Fibroblast of skin of left quadriceps (primary cell): ENCODE measurements at regions not wholly inside any gene's neighbourhood (a gene's known extent, or its start where the extent isn't known, plus 50 kb on each side); places are given as distances from the start of the nearest gene placed in this dataset.
"Not testable (repeated sequence)": the region's sequence is repeated elsewhere in the genome, so short reads cannot be mapped to it uniquely, and the experiment has no call there.

Source experiments
- DNase-seq, 2 experiments: peaks; one replicate each; pipeline ENCODE4 v3.0.0-alpha.2; 2013; ENCODE audit warnings: low read depth in 2 of 2

DNA sequence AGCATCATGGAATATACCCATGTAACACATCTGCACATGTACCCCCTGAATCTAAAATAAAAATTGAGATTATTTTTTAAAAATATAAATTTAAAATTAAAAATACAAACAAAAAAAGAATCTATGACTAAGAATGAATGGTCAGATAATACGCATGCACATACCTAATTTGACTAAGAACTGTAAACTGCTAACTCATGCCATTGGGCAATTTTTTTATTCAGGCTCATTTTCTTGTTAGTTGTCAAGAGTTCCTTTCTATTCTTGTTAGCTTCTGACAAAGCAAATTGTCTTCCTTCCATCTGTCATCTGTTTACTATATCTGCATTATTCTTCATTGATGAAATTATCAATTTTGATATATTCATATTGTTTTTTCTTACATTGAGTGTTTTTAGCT lies 69.5 kb upstream of the HAND1 start:
- no peak for DNase-seq

DNA sequence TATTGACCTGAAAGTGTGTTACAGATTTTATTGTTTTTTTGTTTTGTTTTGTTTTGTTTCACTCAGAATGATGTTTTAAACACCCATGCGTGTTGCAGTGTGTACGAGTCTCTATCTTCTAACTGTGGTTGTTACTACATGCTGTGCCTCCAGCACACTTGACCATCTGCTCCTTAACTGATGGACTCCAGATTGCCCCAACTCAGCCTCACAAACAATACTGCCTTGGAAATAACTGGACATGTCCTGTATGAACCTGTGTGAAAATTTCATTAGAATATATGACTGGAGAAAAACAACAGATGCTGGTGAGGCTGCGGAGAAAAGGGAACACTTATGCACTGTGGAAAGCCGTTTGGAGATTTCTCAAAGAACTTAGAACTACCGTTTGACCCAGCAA lies 68.7 kb upstream of the HAND1 start:
- no peak for DNase-seq

DNA sequence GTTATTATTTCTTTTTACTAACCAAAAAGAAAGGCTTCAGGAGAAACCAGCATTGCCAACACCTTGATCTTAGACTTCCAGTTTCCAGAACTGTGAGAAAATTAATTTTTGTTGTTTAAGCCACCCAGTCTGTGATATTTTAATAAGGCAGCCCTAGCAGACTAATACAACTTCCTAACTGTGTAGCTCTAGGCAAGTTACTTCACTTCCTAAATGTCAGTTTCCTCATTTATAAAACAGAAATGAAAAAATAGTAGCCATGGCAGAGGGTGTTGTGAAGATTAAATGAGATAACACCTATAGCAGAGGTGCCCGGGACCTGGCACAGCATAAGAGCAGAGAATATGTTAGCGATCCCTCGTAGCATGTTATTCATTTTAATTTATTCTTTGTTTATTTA lies 66.6 kb upstream of the HAND1 start:
- no peak for DNase-seq

DNA sequence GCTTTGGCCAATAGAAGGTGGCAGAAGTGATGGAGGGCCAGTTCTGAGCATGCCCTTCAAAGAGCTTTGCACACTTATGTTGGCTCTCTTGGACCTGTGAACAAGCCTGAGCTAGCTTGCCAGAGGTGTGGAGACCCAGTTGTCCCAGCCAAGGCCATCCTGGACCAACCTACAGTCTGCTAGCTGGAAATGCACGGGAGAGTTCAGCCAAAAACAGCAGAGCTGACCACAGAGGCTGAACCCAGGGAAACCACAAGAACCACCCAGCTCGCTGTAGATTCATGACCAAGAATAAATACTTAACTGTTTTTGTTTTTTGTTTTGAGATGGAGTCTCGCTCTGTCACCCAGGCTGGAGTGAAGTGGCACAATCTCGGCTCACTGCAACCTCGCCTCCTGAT lies 65.4 kb upstream of the HAND1 start:
- no peak for DNase-seq

DNA sequence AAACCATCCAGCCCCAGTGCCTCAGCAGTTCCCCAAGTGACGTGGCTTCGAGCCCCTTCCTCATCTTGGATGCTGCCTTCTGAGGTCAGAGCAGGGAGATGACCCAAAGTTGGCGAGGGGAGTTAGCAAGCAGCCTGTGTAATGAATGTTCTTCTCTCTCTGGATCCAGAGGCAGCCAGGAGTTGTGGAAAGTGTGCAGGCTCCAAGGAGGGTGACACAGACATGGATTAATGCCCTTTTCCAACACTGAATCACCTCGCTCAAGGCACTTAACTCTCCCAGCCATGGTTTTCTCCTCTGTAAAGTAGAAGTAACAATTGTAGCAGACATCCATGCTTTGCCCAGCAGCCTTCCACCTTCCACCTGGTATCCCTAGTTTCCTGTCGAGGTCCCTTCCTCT lies 64.6 kb upstream of the HAND1 start:
- no peak for DNase-seq

DNA sequence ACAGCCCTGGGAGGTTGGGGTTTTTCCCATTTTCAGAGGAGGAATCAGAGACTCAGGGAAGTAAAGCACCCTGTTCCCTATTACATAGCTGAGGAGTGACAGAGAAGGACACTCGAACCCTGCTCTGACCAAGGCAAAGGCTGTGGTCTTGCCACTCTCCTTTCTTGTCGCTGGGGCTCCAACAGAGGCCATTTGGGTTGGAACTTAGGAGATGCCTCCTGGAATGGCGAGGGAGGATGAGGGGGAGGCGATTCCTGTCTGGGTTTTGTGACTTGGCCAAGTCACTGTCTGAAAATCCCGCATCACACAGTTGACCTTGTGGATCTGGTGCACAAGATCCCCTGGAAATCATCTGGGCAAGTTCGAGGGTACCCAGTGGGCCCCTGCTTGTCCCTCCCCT lies 64.0 kb upstream of the HAND1 start:
- DNase-seq: no peak

DNA sequence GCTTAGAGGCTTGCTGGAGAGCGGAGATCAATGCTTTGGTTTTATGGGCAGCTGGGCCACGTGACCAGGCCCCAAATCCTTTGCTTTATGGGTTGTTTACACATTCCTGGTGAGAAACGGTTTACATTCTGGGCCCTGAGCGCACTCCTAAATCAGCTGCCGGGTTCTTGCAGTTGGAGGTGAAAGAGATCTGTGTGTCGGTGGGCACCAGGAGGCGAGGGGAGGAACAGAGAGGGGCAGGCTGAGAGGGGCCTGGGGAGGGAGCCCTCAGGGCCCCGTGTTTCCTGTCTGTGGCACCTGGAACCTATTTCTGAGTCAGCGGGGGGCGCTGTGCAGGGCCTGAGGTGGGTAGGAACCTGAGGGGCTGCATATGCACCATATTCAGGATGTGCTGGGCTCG lies 63.5 kb upstream of the HAND1 start:
- DNase-seq: no peak

DNA sequence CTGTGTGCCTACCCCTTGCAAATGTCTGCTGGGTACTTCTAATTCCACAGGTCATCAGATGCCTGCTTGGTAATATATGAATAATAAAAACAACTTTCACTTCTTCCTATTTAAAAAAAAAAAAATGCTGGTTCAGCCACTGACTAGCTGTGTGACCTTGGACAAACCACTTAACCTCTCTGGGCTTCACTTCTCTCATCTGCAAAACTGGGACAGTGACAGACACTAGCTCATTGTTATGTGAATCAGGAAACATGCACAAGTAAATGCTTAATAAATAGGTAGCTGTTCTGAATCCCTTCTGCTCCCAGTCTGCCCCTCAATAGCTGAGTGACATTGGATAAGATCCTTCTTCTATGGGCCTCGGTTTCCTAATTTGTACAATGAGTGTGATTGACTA lies 62.6 kb upstream of the HAND1 start:
- DNase-seq: no peak

DNA sequence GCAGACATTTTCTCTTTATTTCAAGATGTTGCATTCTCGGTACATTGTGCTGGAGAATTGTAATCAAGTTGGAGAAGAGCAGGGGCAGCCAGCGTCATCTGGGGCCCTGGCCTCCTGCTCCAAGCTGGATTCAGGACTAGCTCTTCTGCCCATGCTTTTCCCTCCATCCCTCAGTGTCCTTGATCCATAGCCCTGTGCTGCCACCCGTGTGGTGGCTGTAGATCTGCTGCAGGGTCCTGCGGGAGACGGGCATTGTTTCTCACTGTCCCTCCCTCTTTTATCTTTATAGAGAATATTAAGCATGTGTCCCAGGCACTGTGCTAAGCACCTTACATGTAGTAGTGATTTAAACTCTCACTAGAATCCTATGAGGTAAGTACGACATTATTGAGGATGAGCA lies 60.5 kb upstream of the HAND1 start:
- DNase-seq: no peak

DNA sequence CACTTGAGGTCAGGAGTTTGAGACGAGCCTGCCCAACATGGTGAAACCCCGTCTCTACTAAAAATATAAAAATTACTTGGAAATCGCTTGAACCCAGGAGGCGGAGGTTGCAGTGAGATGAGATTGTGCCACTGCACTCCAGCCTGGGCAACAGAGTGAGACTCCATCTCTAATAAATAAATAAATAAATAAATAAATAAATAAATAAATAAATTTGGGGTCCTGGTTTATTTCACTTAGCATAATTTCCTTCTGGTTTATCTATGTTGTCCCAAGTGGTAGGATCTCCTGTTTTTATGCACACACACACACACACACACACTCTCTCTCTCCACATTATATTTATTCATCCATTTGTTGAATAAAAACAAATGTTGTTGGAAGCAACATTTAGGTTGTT lies 58.4 kb upstream of the HAND1 start:
- DNase-seq: not testable (repeated sequence)

DNA sequence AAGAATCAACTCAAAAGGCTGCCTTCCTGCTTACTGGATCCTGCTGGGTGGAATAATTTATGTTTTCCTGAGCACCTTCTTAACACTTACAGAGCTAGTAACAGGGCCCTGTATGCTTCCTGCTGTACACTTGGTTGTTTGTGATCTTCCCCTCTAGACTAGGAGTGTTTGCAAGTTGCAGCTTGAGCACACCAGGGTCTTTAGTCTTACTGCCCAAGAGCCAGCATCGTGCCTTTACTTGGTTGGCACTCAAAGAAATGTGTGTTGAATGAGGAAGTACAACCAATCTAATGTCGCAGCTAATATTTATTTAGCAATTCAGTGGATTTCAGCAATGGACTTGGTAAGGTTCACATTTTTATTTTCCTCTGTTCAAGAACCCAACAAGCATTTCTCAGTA lies 57.5 kb upstream of the HAND1 start:
- DNase-seq: no peak

DNA sequence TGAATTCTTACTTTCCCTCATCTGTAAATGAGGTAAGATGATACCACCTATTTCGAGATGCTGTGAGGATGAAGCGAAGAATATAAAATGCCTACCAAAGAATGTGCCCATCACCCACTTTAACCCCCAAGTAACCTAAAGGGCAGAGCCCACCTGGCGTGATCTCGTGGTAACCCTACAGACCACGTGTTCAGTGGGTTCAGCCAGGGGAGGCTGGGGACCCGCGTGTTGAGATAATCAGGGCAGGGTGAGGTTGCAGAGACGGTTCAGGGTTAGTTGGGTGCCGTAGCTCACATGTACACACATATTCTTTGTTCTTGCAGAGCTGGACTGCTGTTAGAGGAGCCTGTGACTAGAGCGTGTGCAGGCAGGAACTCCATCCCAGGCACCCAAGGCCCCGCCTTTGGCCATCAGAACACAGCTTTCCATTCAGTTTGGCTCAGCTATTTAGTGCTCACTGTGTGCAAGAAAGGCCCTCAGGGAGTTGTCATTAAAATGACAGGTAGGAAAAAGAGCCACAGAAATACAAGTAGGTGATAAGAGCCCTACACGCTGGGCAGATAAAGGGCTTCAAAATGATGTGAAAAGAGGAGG lies 56.5 kb upstream of the HAND1 start:
- DNase-seq: no peak

DNA sequence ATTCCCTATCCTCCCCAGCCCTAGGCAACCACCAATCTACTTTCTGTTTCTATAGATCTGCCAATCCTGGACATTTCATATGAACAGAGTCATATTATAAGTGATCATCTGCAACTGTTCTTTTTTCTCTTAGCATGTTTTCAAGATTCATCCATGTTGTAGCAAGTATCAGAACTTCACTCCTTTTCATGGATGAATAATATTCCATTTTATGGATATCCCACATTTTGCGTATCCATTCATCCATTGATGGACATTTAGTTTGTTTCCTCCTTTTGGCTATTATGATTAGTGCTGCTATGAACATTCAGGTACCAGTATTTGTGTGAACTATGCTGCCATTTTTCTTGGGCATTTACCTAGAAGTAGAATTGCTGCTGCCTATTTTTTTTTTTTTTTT lies 51.3 kb upstream of the HAND1 start:
- no peak for DNase-seq

DNA sequence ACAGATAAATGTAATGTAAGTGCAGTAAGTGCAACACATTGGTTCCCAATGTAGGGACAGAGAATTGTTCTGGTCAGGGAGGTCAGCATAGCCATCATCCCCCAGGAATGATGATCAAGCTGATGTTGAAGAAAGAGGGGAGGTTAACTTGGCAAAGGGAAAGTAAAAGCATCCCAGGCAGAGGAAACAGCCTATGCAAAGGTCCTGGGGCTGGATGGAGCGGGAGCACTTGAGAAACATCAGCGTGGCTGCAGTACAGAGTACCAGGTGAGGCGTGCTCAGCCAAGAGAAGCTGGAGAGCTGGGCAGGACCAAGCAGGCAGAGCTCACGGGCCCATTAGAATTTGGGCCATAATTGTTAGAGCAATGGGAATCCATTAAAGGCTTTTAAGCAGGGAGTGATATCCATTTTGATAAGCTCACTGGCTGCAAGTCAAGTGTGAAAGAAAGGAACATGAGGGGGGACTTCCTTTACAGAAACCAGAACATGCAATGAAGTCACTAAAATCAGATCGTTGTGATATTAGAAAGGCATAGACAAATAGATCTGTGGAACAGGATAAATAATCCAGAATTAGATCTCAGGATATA lies 50.1 kb upstream of the HAND1 start:
- DNase-seq: no peak
